ENCODE measurements at regions not wholly inside any gene's neighbourhood (a gene's known extent, or its start where the extent isn't known, plus 50 kb on each side); places are given as distances from the start of the nearest gene placed in this dataset.

- TF ChIP-seq, protein P1, sequence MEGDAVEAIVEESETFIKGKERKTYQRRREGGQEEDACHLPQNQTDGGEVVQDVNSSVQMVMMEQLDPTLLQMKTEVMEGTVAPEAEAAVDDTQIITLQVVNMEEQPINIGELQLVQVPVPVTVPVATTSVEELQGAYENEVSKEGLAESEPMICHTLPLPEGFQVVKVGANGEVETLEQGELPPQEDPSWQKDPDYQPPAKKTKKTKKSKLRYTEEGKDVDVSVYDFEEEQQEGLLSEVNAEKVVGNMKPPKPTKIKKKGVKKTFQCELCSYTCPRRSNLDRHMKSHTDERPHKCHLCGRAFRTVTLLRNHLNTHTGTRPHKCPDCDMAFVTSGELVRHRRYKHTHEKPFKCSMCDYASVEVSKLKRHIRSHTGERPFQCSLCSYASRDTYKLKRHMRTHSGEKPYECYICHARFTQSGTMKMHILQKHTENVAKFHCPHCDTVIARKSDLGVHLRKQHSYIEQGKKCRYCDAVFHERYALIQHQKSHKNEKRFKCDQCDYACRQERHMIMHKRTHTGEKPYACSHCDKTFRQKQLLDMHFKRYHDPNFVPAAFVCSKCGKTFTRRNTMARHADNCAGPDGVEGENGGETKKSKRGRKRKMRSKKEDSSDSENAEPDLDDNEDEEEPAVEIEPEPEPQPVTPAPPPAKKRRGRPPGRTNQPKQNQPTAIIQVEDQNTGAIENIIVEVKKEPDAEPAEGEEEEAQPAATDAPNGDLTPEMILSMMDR (IDR thresholded peaks at IDR 0.05): no peak
- no peak for TF ChIP-seq POLR2AphosphoS5 (IDR thresholded peaks at IDR 0.05; ENCODE audit: insufficient read depth in 1 of 2, low read depth in 1 of 2)
- TF ChIP-seq POLR2A (IDR thresholded peaks at IDR 0.05): no peak
These were observed 122.0 kb downstream of the OLFM4 start for GRCh38 chr13:53150568-53150967.
